HCT116 (cell line): ENCODE measurements at regions not wholly inside any gene's neighbourhood (a gene's known extent, or its start where the extent isn't known, plus 50 kb on each side); places are given as distances from the start of the nearest gene placed in this dataset.

Experiments
- POLR2A ChIP-seq: IDR thresholded peaks from 2 replicates; pipeline ENCODE4 v1.7.0; 2011; ENCODE audit warnings: borderline replicate concordance; ENCODE audit not compliant: insufficient read depth, insufficient read length; ENCODE audit errors: extremely low read depth
- RAD21 ChIP-seq: IDR thresholded peaks from 2 replicates; pipeline ENCODE4 v1.6.1; 2012; ENCODE audit warnings: low read depth, mild to moderate bottlenecking
- SP1 ChIP-seq: IDR thresholded peaks from 2 replicates; pipeline ENCODE4 v1.6.1; 2012; ENCODE audit warnings: low read depth
- YY1 ChIP-seq: IDR thresholded peaks from 2 replicates; pipeline ENCODE4 v1.6.1; 2011; ENCODE audit warnings: low read length, low read depth, moderate library complexity, mild to moderate bottlenecking; ENCODE audit not compliant: insufficient replicate concordance; ENCODE audit errors: extremely low read depth
- TF ChIP-seq, protein P1 (sequence below), 3 experiments: fragments of 200-600 bp in 1 of 3; sonication (generic) in 1 of 3; IDR thresholded peaks in 2 of 3; conservative IDR thresholded peaks in 1 of 3; 2 replicates each; pipeline ENCODE4 v1.5.1; 2012 to 2017; ENCODE audit warnings: low read depth in 2 of 3, low read length in 2 of 3, antibody characterized with exemption in 1 of 3, borderline replicate concordance in 1 of 3, control low read depth in 1 of 3, mild to moderate bottlenecking in 1 of 3, mixed read lengths in 1 of 3, mixed run types in 1 of 3, moderate library complexity in 1 of 3; ENCODE audit not compliant: insufficient read depth in 1 of 3
- TF ChIP-seq, protein P2 (sequence below): IDR thresholded peaks from 2 replicates; pipeline ENCODE4 v1.6.1; 2012; ENCODE audit warnings: low read depth
- TF ChIP-seq, protein P3 (sequence below): IDR thresholded peaks from 2 replicates; pipeline ENCODE4 v1.6.1; 2011; ENCODE audit warnings: mild to moderate bottlenecking, low read length, moderate library complexity; ENCODE audit not compliant: insufficient replicate concordance; ENCODE audit errors: extremely low read depth

GRCh38 chr18:38587571-38587970, 1022.0 kb upstream of the CELF4 start:
- TF ChIP-seq POLR2A, result no peak
- TF ChIP-seq SP1, result no peak
- TF ChIP-seq, protein P1, sequence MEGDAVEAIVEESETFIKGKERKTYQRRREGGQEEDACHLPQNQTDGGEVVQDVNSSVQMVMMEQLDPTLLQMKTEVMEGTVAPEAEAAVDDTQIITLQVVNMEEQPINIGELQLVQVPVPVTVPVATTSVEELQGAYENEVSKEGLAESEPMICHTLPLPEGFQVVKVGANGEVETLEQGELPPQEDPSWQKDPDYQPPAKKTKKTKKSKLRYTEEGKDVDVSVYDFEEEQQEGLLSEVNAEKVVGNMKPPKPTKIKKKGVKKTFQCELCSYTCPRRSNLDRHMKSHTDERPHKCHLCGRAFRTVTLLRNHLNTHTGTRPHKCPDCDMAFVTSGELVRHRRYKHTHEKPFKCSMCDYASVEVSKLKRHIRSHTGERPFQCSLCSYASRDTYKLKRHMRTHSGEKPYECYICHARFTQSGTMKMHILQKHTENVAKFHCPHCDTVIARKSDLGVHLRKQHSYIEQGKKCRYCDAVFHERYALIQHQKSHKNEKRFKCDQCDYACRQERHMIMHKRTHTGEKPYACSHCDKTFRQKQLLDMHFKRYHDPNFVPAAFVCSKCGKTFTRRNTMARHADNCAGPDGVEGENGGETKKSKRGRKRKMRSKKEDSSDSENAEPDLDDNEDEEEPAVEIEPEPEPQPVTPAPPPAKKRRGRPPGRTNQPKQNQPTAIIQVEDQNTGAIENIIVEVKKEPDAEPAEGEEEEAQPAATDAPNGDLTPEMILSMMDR (IDR thresholded peaks at IDR 0.05 in 2 of 3, conservative IDR thresholded peaks at IDR 0.05 in 1 of 3; ENCODE audit: borderline replicate concordance in 1 of 3, insufficient read depth in 1 of 3, low read depth in 2 of 3, low read length in 2 of 3), result no peak
- no peak for TF ChIP-seq YY1
- TF ChIP-seq RAD21, result no peak
- TF ChIP-seq, protein P2, sequence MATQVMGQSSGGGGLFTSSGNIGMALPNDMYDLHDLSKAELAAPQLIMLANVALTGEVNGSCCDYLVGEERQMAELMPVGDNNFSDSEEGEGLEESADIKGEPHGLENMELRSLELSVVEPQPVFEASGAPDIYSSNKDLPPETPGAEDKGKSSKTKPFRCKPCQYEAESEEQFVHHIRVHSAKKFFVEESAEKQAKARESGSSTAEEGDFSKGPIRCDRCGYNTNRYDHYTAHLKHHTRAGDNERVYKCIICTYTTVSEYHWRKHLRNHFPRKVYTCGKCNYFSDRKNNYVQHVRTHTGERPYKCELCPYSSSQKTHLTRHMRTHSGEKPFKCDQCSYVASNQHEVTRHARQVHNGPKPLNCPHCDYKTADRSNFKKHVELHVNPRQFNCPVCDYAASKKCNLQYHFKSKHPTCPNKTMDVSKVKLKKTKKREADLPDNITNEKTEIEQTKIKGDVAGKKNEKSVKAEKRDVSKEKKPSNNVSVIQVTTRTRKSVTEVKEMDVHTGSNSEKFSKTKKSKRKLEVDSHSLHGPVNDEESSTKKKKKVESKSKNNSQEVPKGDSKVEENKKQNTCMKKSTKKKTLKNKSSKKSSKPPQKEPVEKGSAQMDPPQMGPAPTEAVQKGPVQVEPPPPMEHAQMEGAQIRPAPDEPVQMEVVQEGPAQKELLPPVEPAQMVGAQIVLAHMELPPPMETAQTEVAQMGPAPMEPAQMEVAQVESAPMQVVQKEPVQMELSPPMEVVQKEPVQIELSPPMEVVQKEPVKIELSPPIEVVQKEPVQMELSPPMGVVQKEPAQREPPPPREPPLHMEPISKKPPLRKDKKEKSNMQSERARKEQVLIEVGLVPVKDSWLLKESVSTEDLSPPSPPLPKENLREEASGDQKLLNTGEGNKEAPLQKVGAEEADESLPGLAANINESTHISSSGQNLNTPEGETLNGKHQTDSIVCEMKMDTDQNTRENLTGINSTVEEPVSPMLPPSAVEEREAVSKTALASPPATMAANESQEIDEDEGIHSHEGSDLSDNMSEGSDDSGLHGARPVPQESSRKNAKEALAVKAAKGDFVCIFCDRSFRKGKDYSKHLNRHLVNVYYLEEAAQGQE, result no peak
- TF ChIP-seq, protein P3, sequence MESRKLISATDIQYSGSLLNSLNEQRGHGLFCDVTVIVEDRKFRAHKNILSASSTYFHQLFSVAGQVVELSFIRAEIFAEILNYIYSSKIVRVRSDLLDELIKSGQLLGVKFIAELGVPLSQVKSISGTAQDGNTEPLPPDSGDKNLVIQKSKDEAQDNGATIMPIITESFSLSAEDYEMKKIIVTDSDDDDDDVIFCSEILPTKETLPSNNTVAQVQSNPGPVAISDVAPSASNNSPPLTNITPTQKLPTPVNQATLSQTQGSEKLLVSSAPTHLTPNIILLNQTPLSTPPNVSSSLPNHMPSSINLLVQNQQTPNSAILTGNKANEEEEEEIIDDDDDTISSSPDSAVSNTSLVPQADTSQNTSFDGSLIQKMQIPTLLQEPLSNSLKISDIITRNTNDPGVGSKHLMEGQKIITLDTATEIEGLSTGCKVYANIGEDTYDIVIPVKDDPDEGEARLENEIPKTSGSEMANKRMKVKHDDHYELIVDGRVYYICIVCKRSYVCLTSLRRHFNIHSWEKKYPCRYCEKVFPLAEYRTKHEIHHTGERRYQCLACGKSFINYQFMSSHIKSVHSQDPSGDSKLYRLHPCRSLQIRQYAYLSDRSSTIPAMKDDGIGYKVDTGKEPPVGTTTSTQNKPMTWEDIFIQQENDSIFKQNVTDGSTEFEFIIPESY, result no peak
